ENCODE measurements at regions not wholly inside any gene's neighbourhood (a gene's known extent, or its start where the extent isn't known, plus 50 kb on each side); places are given as distances from the start of the nearest gene placed in this dataset.

GRCh38 chr2:172214252-172214651 is 111.6 kb upstream of the DLX2 start:
- peak overlapping the region in 1 of 2 donors; percentile 3 for H3K27ac ChIP-seq (ENCODE audit: low read depth in 2 of 2, low read length in 1 of 2)

GRCh38 chr2:172215172-172215935 is 112.7 kb upstream of the DLX2 start:
- Histone ChIP-seq H3K36me3 (ENCODE audit: control insufficient read depth in 2 of 2, insufficient read depth in 2 of 2, low read length in 1 of 2) (no peaks in the 10 kb centered on the region), H3K4me3 (ENCODE audit: low read depth in 1 of 2, low read length in 2 of 2) (no peak overlapping the region), H3K4me1 (ENCODE audit: control insufficient read depth in 2 of 2, insufficient read depth in 2 of 2, low read length in 1 of 2) (peaks cover 2 to 7% of the 10 kb centered on the region in 2 donors), H3K27me3 (ENCODE audit: control insufficient read depth in 1 of 2, insufficient read depth in 2 of 2, low read length in 2 of 2) (no peaks in the 10 kb centered on the region), H3K9me3 (ENCODE audit: control insufficient read depth in 2 of 2, insufficient read depth in 1 of 2, low read depth in 1 of 2, low read length in 1 of 2) (no peaks in the 10 kb centered on the region), H3K27ac (ENCODE audit: low read depth in 2 of 2, low read length in 1 of 2) (peak overlapping the region; percentile 67 to 73)
- 57 to 65% methylated on average over 15 of the region's 15 CpGs for WGBS, 2 donors

More at GRCh38 chr2:172214252-172214651, 111.6 kb upstream of the DLX2 start:
- Histone ChIP-seq H3K9me3 (ENCODE audit: control insufficient read depth in 2 of 2, insufficient read depth in 1 of 2, low read depth in 1 of 2, low read length in 1 of 2) (no peaks in the 10 kb centered on the region), H3K36me3 (ENCODE audit: control insufficient read depth in 2 of 2, insufficient read depth in 2 of 2, low read length in 1 of 2) (no peaks in the 10 kb centered on the region), H3K4me1 (ENCODE audit: control insufficient read depth in 2 of 2, insufficient read depth in 2 of 2, low read length in 1 of 2) (peaks cover 2 to 7% of the 10 kb centered on the region in 2 donors), H3K4me3 (ENCODE audit: low read depth in 1 of 2, low read length in 2 of 2) (no peak overlapping the region), H3K27me3 (ENCODE audit: control insufficient read depth in 1 of 2, insufficient read depth in 2 of 2, low read length in 2 of 2) (no peaks in the 10 kb centered on the region)
- 59 to 71% methylated on average over 2 of the region's 2 CpGs for WGBS, 2 donors

GRCh38 chr2:172215936-172216335 is 113.2 kb upstream of the DLX2 start:
- 34 to 45% methylated on average over 2 of the region's 2 CpGs for WGBS, 2 donors
- no peaks in the 10 kb centered on the region for H3K9me3 ChIP-seq (ENCODE audit: control insufficient read depth in 2 of 2, insufficient read depth in 1 of 2, low read depth in 1 of 2, low read length in 1 of 2)
- peak overlapping the region; percentile 57 to 67 for H3K27ac ChIP-seq (ENCODE audit: low read depth in 2 of 2, low read length in 1 of 2)
- H3K27me3 ChIP-seq (ENCODE audit: control insufficient read depth in 1 of 2, insufficient read depth in 2 of 2, low read length in 2 of 2) = no peaks in the 10 kb centered on the region
- no peaks in the 10 kb centered on the region for H3K36me3 ChIP-seq (ENCODE audit: control insufficient read depth in 2 of 2, insufficient read depth in 2 of 2, low read length in 1 of 2)
- peaks cover 2 to 7% of the 10 kb centered on the region in 2 donors for H3K4me1 ChIP-seq (ENCODE audit: control insufficient read depth in 2 of 2, insufficient read depth in 2 of 2, low read length in 1 of 2)
- H3K4me3 ChIP-seq (ENCODE audit: low read depth in 1 of 2, low read length in 2 of 2) = no peak overlapping the region

- Histone ChIP-seq H3K27me3 (ENCODE audit: control insufficient read depth in 1 of 2, insufficient read depth in 2 of 2, low read length in 2 of 2) (no peaks in the 10 kb centered on the region), H3K4me3 (ENCODE audit: low read depth in 1 of 2, low read length in 2 of 2) (no peak overlapping the region), H3K9me3 (ENCODE audit: control insufficient read depth in 2 of 2, insufficient read depth in 1 of 2, low read depth in 1 of 2, low read length in 1 of 2) (no peaks in the 10 kb centered on the region), H3K27ac (ENCODE audit: low read depth in 2 of 2, low read length in 1 of 2) (no peak overlapping the region), H3K4me1 (ENCODE audit: control insufficient read depth in 2 of 2, insufficient read depth in 2 of 2, low read length in 1 of 2) (peaks cover 2 to 7% of the 10 kb centered on the region in 2 donors), H3K36me3 (ENCODE audit: control insufficient read depth in 2 of 2, insufficient read depth in 2 of 2, low read length in 1 of 2) (no peaks in the 10 kb centered on the region)
- 44 to 53% methylated on average over 6 of the region's 6 CpGs for WGBS, 2 donors
Observed at GRCh38 chr2:172216477-172216876, 113.8 kb upstream of the DLX2 start.

DNA sequence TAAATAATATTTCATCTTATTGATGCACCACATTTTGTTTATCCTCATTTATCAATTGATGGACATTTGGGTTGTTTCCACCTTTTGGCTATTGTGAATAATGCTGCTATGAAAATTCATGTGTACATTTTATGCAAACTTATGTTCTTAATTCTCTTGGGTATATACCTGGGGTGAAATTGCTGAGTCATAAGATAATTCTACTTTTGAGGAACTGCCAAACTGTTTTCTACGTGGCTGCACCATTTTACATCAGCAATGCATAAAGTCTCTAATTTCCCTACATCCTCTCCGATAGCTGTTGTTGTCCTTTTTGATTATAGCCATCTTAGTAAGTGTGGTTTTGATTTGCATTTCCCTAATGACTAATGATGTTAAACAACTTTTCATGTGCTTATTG is 116.5 kb upstream of the DLX2 start:
- H3K4me3 ChIP-seq (ENCODE audit: low read depth in 1 of 2, low read length in 2 of 2) = no peak overlapping the region
- H3K9me3 ChIP-seq (ENCODE audit: control insufficient read depth in 2 of 2, insufficient read depth in 1 of 2, low read depth in 1 of 2, low read length in 1 of 2) = no peaks in the 10 kb centered on the region
- no peaks in the 10 kb centered on the region for H3K27me3 ChIP-seq (ENCODE audit: control insufficient read depth in 1 of 2, insufficient read depth in 2 of 2, low read length in 2 of 2)
- H3K4me1 ChIP-seq (ENCODE audit: control insufficient read depth in 2 of 2, insufficient read depth in 2 of 2, low read length in 1 of 2) = peaks cover 2 to 7% of the 10 kb centered on the region in 2 donors
- no peak overlapping the region for H3K27ac ChIP-seq (ENCODE audit: low read depth in 2 of 2, low read length in 1 of 2)
- WGBS, 2 donors = 45 to 52% methylated on average over 2 of the region's 2 CpGs
- H3K36me3 ChIP-seq (ENCODE audit: control insufficient read depth in 2 of 2, insufficient read depth in 2 of 2, low read length in 1 of 2) = no peaks in the 10 kb centered on the region

GRCh38 chr2:172220121-172220520 is 117.4 kb upstream of the DLX2 start:
- no peaks in the 10 kb centered on the region for H3K36me3 ChIP-seq (ENCODE audit: control insufficient read depth in 2 of 2, insufficient read depth in 2 of 2, low read length in 1 of 2)
- no peak overlapping the region for H3K27ac ChIP-seq (ENCODE audit: low read depth in 2 of 2, low read length in 1 of 2)
- H3K4me1 ChIP-seq (ENCODE audit: control insufficient read depth in 2 of 2, insufficient read depth in 2 of 2, low read length in 1 of 2) = peaks cover 2 to 7% of the 10 kb centered on the region in 2 donors

DNA sequence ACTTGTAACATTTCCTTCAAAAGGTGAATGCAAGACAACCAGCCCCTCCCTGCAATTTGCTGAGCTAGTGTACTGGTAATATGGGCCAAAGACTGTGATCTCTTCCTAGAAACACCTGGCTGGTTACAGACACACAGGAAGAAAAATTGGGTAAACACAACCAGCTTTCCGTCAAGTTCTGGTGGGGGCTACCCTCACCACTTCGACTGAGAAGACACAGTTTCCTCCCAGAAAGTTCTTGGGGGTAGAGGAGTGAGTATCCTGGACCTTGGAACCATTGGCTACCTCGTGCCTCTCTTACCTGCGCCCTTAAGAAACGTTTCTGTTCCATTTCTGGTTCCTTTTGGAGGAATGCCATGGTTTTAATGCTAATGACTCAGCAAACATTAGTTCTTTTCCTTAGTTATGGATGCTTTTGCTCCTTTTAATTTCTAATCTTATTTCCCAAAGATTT is 120.9 kb upstream of the DLX2 start:
- H3K27ac ChIP-seq (ENCODE audit: low read depth in 2 of 2, low read length in 1 of 2) = no peak overlapping the region
- peaks cover 0 to 2% of the 10 kb centered on the region in 2 donors for H3K4me1 ChIP-seq (ENCODE audit: control insufficient read depth in 2 of 2, insufficient read depth in 2 of 2, low read length in 1 of 2)
- no peak overlapping the region for H3K4me3 ChIP-seq (ENCODE audit: low read depth in 1 of 2, low read length in 2 of 2)
- H3K36me3 ChIP-seq (ENCODE audit: control insufficient read depth in 2 of 2, insufficient read depth in 2 of 2, low read length in 1 of 2) = no peaks in the 10 kb centered on the region
- 35% methylated on average over 5 of the region's 5 CpGs for WGBS, 2 donors
- H3K9me3 ChIP-seq (ENCODE audit: control insufficient read depth in 2 of 2, insufficient read depth in 1 of 2, low read depth in 1 of 2, low read length in 1 of 2) = no peaks in the 10 kb centered on the region
- no peaks in the 10 kb centered on the region for H3K27me3 ChIP-seq (ENCODE audit: control insufficient read depth in 1 of 2, insufficient read depth in 2 of 2, low read length in 2 of 2)

More at GRCh38 chr2:172220121-172220520, 117.4 kb upstream of the DLX2 start:
- no peaks in the 10 kb centered on the region for H3K27me3 ChIP-seq (ENCODE audit: control insufficient read depth in 1 of 2, insufficient read depth in 2 of 2, low read length in 2 of 2)
- no peak overlapping the region for H3K4me3 ChIP-seq (ENCODE audit: low read depth in 1 of 2, low read length in 2 of 2)
- no peaks in the 10 kb centered on the region for H3K9me3 ChIP-seq (ENCODE audit: control insufficient read depth in 2 of 2, insufficient read depth in 1 of 2, low read depth in 1 of 2, low read length in 1 of 2)

GRCh38 chr2:172225786-172226185 is 123.1 kb upstream of the DLX2 start:
- H3K4me3 ChIP-seq (ENCODE audit: low read depth in 1 of 2, low read length in 2 of 2) = no peak overlapping the region
- H3K27me3 ChIP-seq (ENCODE audit: control insufficient read depth in 1 of 2, insufficient read depth in 2 of 2, low read length in 2 of 2) = no peaks in the 10 kb centered on the region
- no peak overlapping the region for H3K27ac ChIP-seq (ENCODE audit: low read depth in 2 of 2, low read length in 1 of 2)
- no peaks in the 10 kb centered on the region for H3K9me3 ChIP-seq (ENCODE audit: control insufficient read depth in 2 of 2, insufficient read depth in 1 of 2, low read depth in 1 of 2, low read length in 1 of 2)
- H3K36me3 ChIP-seq (ENCODE audit: control insufficient read depth in 2 of 2, insufficient read depth in 2 of 2, low read length in 1 of 2) = no peaks in the 10 kb centered on the region
- WGBS, 2 donors = 72 to 87% methylated on average over 3 of the region's 3 CpGs
- peaks cover 0 to 8% of the 10 kb centered on the region in 2 donors for H3K4me1 ChIP-seq (ENCODE audit: control insufficient read depth in 2 of 2, insufficient read depth in 2 of 2, low read length in 1 of 2)

- Histone ChIP-seq H3K4me1 (ENCODE audit: control insufficient read depth in 2 of 2, insufficient read depth in 2 of 2, low read length in 1 of 2) (peaks cover 0 to 15% of the 10 kb centered on the region in 2 donors), H3K27me3 (ENCODE audit: control insufficient read depth in 1 of 2, insufficient read depth in 2 of 2, low read length in 2 of 2) (no peaks in the 10 kb centered on the region), H3K27ac (ENCODE audit: low read depth in 2 of 2, low read length in 1 of 2) (no peak overlapping the region), H3K36me3 (ENCODE audit: control insufficient read depth in 2 of 2, insufficient read depth in 2 of 2, low read length in 1 of 2) (no peaks in the 10 kb centered on the region), H3K4me3 (ENCODE audit: low read depth in 1 of 2, low read length in 2 of 2) (no peak overlapping the region), H3K9me3 (ENCODE audit: control insufficient read depth in 2 of 2, insufficient read depth in 1 of 2, low read depth in 1 of 2, low read length in 1 of 2) (no peaks in the 10 kb centered on the region)
- WGBS, 2 donors = 55 to 64% methylated on average over 9 of the region's 9 CpGs
Observed at GRCh38 chr2:172226244-172227061, 123.8 kb upstream of the DLX2 start.

Data from esophagus (tissue), 2 donors.